ENCODE measurements at regions not wholly inside any gene's neighbourhood (a gene's known extent, or its start where the extent isn't known, plus 50 kb on each side); places are given as distances from the start of the nearest gene placed in this dataset.

- ChIA-PET CTCF (no interaction called here), POLR2A (no interaction called here)
- no peak for TF ChIP-seq FOXA1 (IDR thresholded peaks at IDR 0.05)
- no peak for TF ChIP-seq BHLHE40 (IDR thresholded peaks at IDR 0.05; ENCODE audit: borderline replicate concordance)
- no peak for TF ChIP-seq NFRKB (IDR thresholded peaks at IDR 0.05)
- no peak for TF ChIP-seq FOXM1 (IDR thresholded peaks at IDR 0.05; ENCODE audit: borderline replicate concordance)
- TF ChIP-seq ARNT (IDR thresholded peaks at IDR 0.05) = no peak
- DNase-seq (ENCODE audit: extremely low spot score) = no peak
Observed at GRCh38 chr3:165389653-165390052, 193.5 kb upstream of the SLITRK3 start.

GRCh38 chr3:165389064-165389463 lies 192.9 kb upstream of the SLITRK3 start:
- POLR2A ChIA-PET = no interaction called here
- TF ChIP-seq BHLHE40 (IDR thresholded peaks at IDR 0.05; ENCODE audit: borderline replicate concordance) (no peak), PKNOX1 (IDR thresholded peaks at IDR 0.05) (no peak), FOXK2 (IDR thresholded peaks at IDR 0.05) (no peak), NFRKB (IDR thresholded peaks at IDR 0.05) (no peak), FOXA1 (IDR thresholded peaks at IDR 0.05) (no peak), HDGF (IDR thresholded peaks at IDR 0.05; ENCODE audit: borderline replicate concordance) (no peak), ZNF384 (IDR thresholded peaks at IDR 0.05) (no peak), SUZ12 (IDR thresholded peaks at IDR 0.05) (no peak), SP1 (IDR thresholded peaks at IDR 0.05) (no peak), TARDBP (IDR thresholded peaks at IDR 0.05) (no peak), LEF1 (IDR thresholded peaks at IDR 0.05; ENCODE audit: borderline replicate concordance) (no peak), ELF4 (IDR thresholded peaks at IDR 0.05) (no peak), FOXM1 (IDR thresholded peaks at IDR 0.05; ENCODE audit: borderline replicate concordance) (no peak), CTBP1 (IDR thresholded peaks at IDR 0.05; ENCODE audit: borderline replicate concordance) (no peak), ARNT (IDR thresholded peaks at IDR 0.05) (no peak), L3MBTL2 (conservative IDR thresholded peaks at IDR 0.05) (no peak)
- CTCF ChIA-PET = no interaction called here
- DNase-seq (ENCODE audit: extremely low spot score) = no peak

GRCh38 chr3:165383381-165383780 lies 187.2 kb upstream of the SLITRK3 start:
- TF ChIP-seq PKNOX1 (IDR thresholded peaks at IDR 0.05) = no peak
- no peak for TF ChIP-seq LEF1 (IDR thresholded peaks at IDR 0.05; ENCODE audit: borderline replicate concordance)
- ChIA-PET CTCF (interaction anchor here (0.6 kb wide), 1 partner anchor 1649 kb away, joined by 3 read pairs; no protein-coding TSS in a partner anchor), POLR2A (no interaction called here)
- no peak for DNase-seq (ENCODE audit: extremely low spot score)

- no peak for DNase-seq (ENCODE audit: extremely low spot score)
- CTCF ChIA-PET = no interaction called here
- no peak for TF ChIP-seq SUZ12 (IDR thresholded peaks at IDR 0.05)
- TF ChIP-seq HDGF (IDR thresholded peaks at IDR 0.05; ENCODE audit: borderline replicate concordance) = no peak
- no peak for TF ChIP-seq LEF1 (IDR thresholded peaks at IDR 0.05; ENCODE audit: borderline replicate concordance)
- TF ChIP-seq ELF4 (IDR thresholded peaks at IDR 0.05) = no peak
- TF ChIP-seq SP1 (IDR thresholded peaks at IDR 0.05) = no peak
- no peak for TF ChIP-seq ZNF384 (IDR thresholded peaks at IDR 0.05)
- no peak for TF ChIP-seq L3MBTL2 (conservative IDR thresholded peaks at IDR 0.05)
- POLR2A ChIA-PET = no interaction called here
Observed at GRCh38 chr3:165382672-165383071, 186.5 kb upstream of the SLITRK3 start.

GRCh38 chr3:165378761-165379160 lies 182.6 kb upstream of the SLITRK3 start:
- TF ChIP-seq CTBP1 (IDR thresholded peaks at IDR 0.05; ENCODE audit: borderline replicate concordance) = no peak
- TF ChIP-seq ARNT (IDR thresholded peaks at IDR 0.05) = no peak
- no peak for TF ChIP-seq L3MBTL2 (conservative IDR thresholded peaks at IDR 0.05)
- no peak for TF ChIP-seq ZNF384 (IDR thresholded peaks at IDR 0.05)
- no peak for TF ChIP-seq BHLHE40 (IDR thresholded peaks at IDR 0.05; ENCODE audit: borderline replicate concordance)
- no peak for TF ChIP-seq ELF4 (IDR thresholded peaks at IDR 0.05)
- TF ChIP-seq FOXA1 (IDR thresholded peaks at IDR 0.05) = no peak
- TF ChIP-seq SUZ12 (IDR thresholded peaks at IDR 0.05) = no peak
- no peak for TF ChIP-seq SP1 (IDR thresholded peaks at IDR 0.05)
- no peak for TF ChIP-seq TARDBP (IDR thresholded peaks at IDR 0.05)
- TF ChIP-seq PKNOX1 (IDR thresholded peaks at IDR 0.05) = no peak
- TF ChIP-seq NFRKB (IDR thresholded peaks at IDR 0.05) = no peak
- no peak for TF ChIP-seq FOXK2 (IDR thresholded peaks at IDR 0.05)
- no peak for TF ChIP-seq LEF1 (IDR thresholded peaks at IDR 0.05; ENCODE audit: borderline replicate concordance)
- TF ChIP-seq FOXM1 (IDR thresholded peaks at IDR 0.05; ENCODE audit: borderline replicate concordance) = no peak
- no peak for TF ChIP-seq HDGF (IDR thresholded peaks at IDR 0.05; ENCODE audit: borderline replicate concordance)
- ChIA-PET POLR2A (no interaction called here), CTCF (no interaction called here)
- DNase-seq (ENCODE audit: extremely low spot score) = no peak

- CTCF ChIA-PET = no interaction called here
- DNase-seq (ENCODE audit: extremely low spot score) = no peak
- TF ChIP-seq FOXM1 (IDR thresholded peaks at IDR 0.05; ENCODE audit: borderline replicate concordance) (no peak), FOXK2 (IDR thresholded peaks at IDR 0.05) (no peak), ELF4 (IDR thresholded peaks at IDR 0.05) (no peak), SP1 (IDR thresholded peaks at IDR 0.05) (no peak)
- POLR2A ChIA-PET = no interaction called here
Observed at GRCh38 chr3:165359005-165359404, 162.8 kb upstream of the SLITRK3 start.

GRCh38 chr3:165355316-165355715 lies 159.1 kb upstream of the SLITRK3 start:
- ChIA-PET POLR2A (no interaction called here), CTCF (no interaction called here)
- DNase-seq (ENCODE audit: extremely low spot score) = no peak
- TF ChIP-seq FOXK2 (IDR thresholded peaks at IDR 0.05) = no peak
- TF ChIP-seq FOXA1 (IDR thresholded peaks at IDR 0.05) = no peak
- no peak for TF ChIP-seq HDGF (IDR thresholded peaks at IDR 0.05; ENCODE audit: borderline replicate concordance)
- no peak for TF ChIP-seq PKNOX1 (IDR thresholded peaks at IDR 0.05)
- TF ChIP-seq ARNT (IDR thresholded peaks at IDR 0.05) = no peak
- TF ChIP-seq CTBP1 (IDR thresholded peaks at IDR 0.05; ENCODE audit: borderline replicate concordance) = no peak
- TF ChIP-seq LEF1 (IDR thresholded peaks at IDR 0.05; ENCODE audit: borderline replicate concordance) = no peak
- no peak for TF ChIP-seq SUZ12 (IDR thresholded peaks at IDR 0.05)
- no peak for TF ChIP-seq L3MBTL2 (conservative IDR thresholded peaks at IDR 0.05)
- TF ChIP-seq ELF4 (IDR thresholded peaks at IDR 0.05) = no peak
- no peak for TF ChIP-seq SP1 (IDR thresholded peaks at IDR 0.05)
- TF ChIP-seq NFRKB (IDR thresholded peaks at IDR 0.05) = no peak
- no peak for TF ChIP-seq FOXM1 (IDR thresholded peaks at IDR 0.05; ENCODE audit: borderline replicate concordance)
- TF ChIP-seq TARDBP (IDR thresholded peaks at IDR 0.05) = no peak

Measured in HEK293T (cell line).